ENCODE measurements at regions not wholly inside any gene's neighbourhood (a gene's known extent, or its start where the extent isn't known, plus 50 kb on each side); places are given as distances from the start of the nearest gene placed in this dataset.
"Not testable (repeated sequence)": the region's sequence is repeated elsewhere in the genome, so short reads cannot be mapped to it uniquely, and the experiment has no call there.

GRCh38 chr21:35482933-35483662 is 434.0 kb upstream of the RUNX1 start:
- DNase-seq: no peak

DNA sequence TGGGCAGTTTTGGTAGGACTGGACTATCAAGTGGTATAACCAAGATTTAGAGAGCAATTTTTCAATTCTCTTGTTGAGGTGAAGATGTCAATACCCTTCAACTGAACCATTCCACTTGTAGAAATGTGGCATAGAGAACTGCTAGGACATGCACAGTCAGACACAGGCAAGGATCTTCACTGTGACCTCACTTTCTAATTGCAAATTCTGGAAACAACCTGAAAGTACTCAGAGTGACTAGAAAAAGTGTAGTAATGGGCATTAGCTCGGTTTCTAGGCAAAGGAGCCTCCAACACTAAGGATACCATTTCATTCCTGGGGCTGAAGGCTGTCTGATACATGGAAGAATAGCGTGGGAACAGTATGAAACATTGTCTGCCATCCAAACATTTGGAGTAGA is 433.0 kb upstream of the RUNX1 start:
- no peak for DNase-seq

- DNase-seq: no peak
These were observed 431.9 kb upstream of the RUNX1 start for GRCh38 chr21:35481005-35481404.

GRCh38 chr21:35479529-35479928 is 430.4 kb upstream of the RUNX1 start:
- DNase-seq: no peak

DNA sequence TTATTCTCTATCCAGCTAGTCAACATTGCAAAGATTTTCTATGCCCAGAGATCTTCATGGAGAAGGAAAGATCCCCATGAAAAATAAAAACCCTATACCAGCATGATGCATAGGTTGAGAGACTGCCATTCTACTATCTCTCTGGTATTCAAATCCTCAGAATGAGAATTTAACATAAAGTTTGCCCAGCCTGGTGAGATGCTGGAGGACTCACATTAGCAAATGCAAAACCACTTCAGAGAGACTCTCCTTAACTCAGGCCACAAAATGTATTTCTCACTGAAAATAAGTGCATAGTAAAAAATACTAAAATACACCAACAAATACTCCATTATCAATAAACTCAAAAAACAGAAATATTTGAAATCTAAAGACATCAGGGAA is 430.0 kb upstream of the RUNX1 start:
- no peak for DNase-seq

- no peak for DNase-seq
These were observed 429.3 kb upstream of the RUNX1 start for GRCh38 chr21:35478161-35479064.

DNA sequence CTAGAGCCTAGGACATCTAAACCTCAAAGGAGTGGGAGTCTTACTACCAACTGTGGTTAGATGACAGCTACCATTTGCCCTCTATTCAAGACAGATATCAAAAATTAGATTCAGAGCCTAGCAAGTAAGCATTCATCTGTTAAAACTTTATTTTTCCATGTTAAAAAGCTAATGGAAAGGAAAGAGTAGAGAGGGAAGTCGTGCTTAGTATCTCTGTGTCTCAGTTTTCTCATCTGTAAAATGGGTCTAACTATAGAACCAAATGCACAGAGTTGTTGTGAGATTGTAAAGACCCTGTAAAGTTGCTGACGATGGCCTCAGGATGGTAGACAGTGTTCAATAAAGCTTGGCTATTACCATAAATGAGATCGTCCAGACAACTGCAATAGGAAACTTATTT is 428.5 kb upstream of the RUNX1 start:
- no peak for DNase-seq

GRCh38 chr21:35476621-35477395 is 427.7 kb upstream of the RUNX1 start:
- no peak for DNase-seq

- no peak for DNase-seq
These were observed 426.7 kb upstream of the RUNX1 start for GRCh38 chr21:35475762-35476161.

GRCh38 chr21:35475009-35475408 is 425.9 kb upstream of the RUNX1 start:
- DNase-seq: no peak

GRCh38 chr21:35473496-35473895 is 424.4 kb upstream of the RUNX1 start:
- no peak for DNase-seq

- no peak for DNase-seq
These were observed 421.4 kb upstream of the RUNX1 start for GRCh38 chr21:35470522-35470921.

- no peak for DNase-seq
These were observed 420.4 kb upstream of the RUNX1 start for GRCh38 chr21:35469498-35469897.

DNA sequence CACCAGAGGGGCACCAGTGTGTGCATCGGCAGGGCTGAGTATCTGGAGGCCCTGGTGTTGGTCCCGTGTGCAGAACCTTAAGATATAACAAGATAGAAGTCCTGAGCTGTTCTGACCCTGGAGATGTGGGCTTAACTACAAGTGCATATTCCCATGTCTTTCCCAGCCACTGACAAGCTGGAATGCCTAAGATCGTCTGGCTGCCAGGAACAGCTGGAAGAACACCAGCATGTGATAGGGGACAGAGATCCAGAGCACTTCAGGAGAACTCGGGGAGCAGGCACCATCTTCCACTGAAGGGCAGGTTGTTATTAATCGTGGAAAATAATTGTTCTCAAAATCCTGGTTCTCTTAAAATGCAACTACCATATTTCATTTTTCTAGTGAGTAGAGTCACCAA is 419.9 kb upstream of the RUNX1 start:
- no peak for DNase-seq

DNA sequence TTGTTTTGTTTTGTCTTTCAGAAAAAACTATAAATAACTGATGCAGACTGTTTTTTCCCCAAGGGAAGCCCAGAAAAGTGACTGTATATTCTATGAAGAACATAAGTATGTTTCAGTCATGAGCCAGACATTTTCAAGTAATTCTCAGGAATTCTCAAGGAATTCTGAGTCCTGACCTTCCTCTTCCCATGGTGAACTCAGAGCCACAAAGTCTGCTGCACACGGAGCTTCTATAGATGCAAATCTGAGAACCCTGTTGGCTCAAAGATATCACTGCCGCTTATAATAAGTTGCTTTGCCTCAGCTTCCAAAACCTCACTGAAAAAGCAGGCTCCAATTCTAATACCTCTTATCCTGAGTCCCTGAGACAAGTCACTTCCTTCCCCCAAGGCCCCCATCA is 418.5 kb upstream of the RUNX1 start:
- no peak for DNase-seq

GRCh38 chr21:35466681-35467080 is 417.6 kb upstream of the RUNX1 start:
- DNase-seq: not testable (repeated sequence)

DNA sequence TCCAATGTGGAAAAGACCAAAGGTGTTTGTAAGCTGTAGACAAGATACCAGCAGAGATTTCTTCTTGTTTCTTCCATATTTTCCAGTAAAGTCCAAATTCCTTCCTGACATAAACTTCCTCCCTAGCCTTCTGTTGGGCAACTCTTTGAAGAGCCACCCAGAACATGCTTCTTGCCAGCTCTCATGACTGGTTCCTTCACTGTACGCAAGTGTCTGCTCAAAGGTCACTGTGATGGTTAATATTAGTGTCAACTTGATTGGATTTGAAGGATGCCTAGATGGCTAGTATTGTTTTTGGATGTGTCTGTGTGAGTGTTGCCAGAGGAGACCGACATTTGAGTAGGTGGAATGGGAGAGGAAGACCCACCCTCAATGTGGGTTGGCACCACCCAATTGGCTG is 416.6 kb upstream of the RUNX1 start:
- no peak for DNase-seq

DNA sequence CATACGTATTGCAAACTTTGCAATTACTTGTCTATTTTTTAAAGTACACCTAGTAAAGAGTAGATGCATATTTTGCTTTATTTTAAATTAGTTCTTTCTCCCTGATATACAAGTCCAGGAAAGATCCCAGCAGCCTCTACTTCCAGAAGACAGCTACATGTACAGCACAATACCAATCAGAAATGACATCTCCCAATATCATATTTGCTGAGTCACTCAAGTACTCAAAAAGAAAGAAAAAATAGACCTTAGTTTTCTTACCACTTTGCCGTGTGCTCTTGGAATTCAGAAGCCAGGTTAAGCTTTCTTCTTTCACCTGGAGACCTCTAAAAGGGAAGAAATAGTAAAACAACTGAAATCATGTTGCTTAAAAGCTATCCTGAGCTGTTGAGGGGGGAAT is 412.6 kb upstream of the RUNX1 start:
- no peak for DNase-seq

DNA sequence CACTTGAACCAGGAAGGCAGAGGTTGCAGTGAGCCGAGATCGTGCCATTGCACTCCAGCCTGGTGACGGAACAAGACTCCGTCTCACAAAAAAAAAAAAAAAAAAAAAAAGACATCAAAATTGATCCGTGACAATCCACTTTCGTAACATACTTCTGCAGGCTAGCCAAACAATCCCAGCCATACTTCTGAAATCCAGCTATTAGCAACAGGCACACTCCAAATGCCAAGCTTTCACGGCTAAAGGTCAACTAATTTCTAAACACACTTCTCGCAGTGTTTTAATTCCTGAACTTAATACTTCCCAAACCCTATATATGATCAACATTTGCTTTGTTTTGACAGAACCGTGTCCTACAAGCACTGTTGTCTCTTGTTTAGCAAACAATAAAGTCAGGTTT is 411.3 kb upstream of the RUNX1 start:
- no peak for DNase-seq

- no peak for DNase-seq
These were observed 409.3 kb upstream of the RUNX1 start for GRCh38 chr21:35458405-35458804.

DNA sequence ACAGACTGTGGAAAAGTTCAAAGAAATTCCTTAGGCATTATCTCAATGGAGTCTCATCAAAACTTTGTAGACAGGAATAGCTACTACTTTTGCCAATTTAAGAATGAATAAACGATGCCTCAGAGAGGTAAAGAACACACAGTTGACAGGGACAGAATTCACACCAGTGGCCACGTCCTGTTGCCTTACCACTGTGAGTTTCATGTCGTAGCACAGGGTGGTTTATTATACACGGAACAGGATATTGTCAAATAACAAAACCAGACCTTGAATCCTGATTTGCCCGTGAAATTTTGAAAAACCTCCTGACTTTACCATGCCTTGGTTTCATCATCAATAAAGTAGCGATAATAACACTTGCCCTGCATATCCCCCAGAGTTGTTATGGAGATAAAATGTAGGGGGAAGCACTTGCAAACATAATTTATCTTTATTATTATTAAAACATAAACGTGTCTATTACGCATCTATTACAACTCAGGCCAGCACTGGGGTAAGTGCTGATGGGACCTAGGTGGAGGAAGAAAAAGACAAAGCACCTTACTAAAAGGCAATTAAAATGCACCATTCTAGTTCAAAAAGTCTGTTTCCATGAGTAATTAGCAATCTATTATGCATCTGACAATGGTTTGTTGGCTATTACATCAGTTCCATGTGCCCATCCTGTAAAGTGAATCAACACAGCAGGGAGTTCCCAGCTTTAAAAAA is 408.1 kb upstream of the RUNX1 start:
- DNase-seq: no peak

DNA sequence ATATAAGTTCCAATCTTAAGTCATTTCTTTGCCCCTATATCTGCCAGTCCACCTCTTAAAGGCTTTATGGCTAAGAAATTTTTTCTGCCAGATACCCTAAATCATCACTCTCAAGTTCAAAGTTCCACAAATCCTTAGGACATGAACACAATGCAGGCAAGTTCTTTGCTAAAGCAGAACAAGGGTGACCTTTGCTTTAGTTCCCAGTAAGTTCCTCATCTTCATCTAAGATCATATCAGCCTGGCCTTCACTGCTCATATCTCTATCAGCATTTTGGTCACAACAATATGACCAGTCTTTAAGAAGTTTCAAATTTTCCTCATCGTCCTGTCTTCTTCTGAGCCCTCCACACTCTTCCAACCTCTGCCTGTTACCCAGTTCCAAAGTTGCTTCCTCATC is 402.2 kb upstream of the RUNX1 start:
- no peak for DNase-seq

- no peak for DNase-seq
These were observed 401.7 kb upstream of the RUNX1 start for GRCh38 chr21:35450830-35451229.
